Activated T-cell treated with anti-CD3 and anti-CD28 coated beads, Interleukin-2, amount 50 U/mL, for 4 hours (primary cell): ENCODE measurements at regions not wholly inside any gene's neighbourhood (a gene's known extent, or its start where the extent isn't known, plus 50 kb on each side); places are given as distances from the start of the nearest gene placed in this dataset.

Source experiments
- ATAC-seq, 2 donors: fragments of 200-7000 bp; cut with Tn5 transposase; one replicate each; pipeline ENCODE4 v1.10.0; 2021
- DNase-seq: peaks from one replicate; pipeline ENCODE4 v3.0.0-alpha.2; 2020
- H3K27me3 Mint-ChIP-seq: one replicate; pipeline ENCODE4 v1.8.0; 2021; ENCODE audit warnings: low read depth, mixed read lengths
- H3K36me3 Mint-ChIP-seq: one replicate; pipeline ENCODE4 v1.8.0; 2022; ENCODE audit warnings: mixed read lengths; ENCODE audit not compliant: insufficient read depth
- H3K4me1 Mint-ChIP-seq: one replicate; pipeline ENCODE4 v1.8.0; 2021; ENCODE audit warnings: low read depth, mixed read lengths
- H3K4me3 Mint-ChIP-seq: one replicate; pipeline ENCODE4 v1.8.0; 2021; ENCODE audit warnings: mild to moderate bottlenecking, moderate library complexity, mixed read lengths
- H3K9me3 Mint-ChIP-seq: one replicate; pipeline ENCODE4 v1.8.0; 2021; ENCODE audit warnings: mixed read lengths

DNA sequence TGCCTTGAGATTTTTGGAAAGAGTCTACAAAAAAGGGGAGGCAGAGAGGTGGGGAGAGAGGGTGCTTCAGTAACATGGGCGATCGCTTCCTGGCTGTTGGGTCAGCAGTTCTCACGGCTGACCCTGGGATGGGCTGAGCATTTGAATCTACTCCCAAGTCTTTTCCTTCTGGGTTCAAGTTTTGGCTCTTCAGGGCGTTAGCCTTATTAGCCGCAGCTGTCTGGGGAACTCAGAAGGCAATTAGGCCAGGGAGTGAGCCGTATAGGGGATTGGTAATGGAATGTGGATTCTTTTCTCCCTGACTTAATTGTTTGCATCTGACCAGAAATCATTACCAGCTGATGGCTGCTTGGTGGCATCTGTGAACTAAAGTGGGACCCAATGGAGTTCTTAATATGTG is 250.5 kb upstream of the SKOR2 start:
- no peak for DNase-seq
- Mint-ChIP-seq H3K4me1 (no peaks in the 10 kb centered on the region), H3K4me3 (no peak overlapping the region)

DNA sequence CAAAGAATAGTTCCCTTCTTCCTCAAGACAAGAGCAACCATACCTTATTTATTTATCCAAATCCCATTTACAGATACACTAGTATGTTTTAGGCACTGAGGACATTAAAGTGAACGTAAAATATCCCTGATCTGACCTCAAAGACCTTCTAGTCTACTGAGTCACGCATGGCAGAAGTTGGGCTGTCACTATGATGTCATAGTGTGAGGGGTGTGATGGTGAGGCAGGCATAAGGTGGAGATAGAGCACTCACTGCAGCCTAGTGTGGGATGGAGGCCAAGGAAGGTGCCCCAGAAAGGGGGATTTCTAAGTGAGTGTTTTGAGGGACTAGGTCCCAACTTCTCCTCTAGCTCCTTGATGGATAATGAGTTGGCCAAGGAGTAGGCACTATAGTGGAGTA is 249.5 kb upstream of the SKOR2 start:
- DNase-seq: no peak
- Mint-ChIP-seq H3K4me3 (no peak overlapping the region), H3K27me3 (no peaks in the 10 kb centered on the region), H3K9me3 (no peaks in the 10 kb centered on the region), H3K36me3 (no peaks in the 10 kb centered on the region), H3K4me1 (no peaks in the 10 kb centered on the region)
- ATAC-seq: no peak

More for the DNA sequence above, 250.5 kb upstream of the SKOR2 start:
- ATAC-seq: no peak
- H3K36me3 Mint-ChIP-seq: no peaks in the 10 kb centered on the region
- no peaks in the 10 kb centered on the region for H3K9me3 Mint-ChIP-seq
- H3K27me3 Mint-ChIP-seq: no peaks in the 10 kb centered on the region

DNA sequence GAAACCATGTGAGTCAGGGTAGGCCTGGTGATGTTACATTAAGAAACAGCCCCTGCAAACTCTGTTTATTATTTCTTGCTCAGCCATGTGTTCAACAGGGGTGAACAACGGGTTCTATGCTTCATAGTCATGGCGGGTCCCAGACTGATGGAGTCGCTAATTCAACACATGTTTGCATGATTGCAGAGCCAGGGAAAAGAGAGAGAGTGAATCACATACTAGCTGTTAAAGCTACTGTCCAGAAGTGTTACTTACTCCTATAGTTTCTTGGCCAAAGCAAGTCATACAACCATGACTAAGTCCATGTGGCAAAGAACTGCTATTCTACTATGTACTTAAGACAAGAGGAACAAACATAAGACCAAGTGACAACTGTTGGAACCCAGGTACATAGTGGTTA is 241.2 kb upstream of the SKOR2 start:
- Mint-ChIP-seq H3K4me3 (no peak overlapping the region), H3K27me3 (no peaks in the 10 kb centered on the region), H3K9me3 (no peaks in the 10 kb centered on the region), H3K4me1 (no peaks in the 10 kb centered on the region), H3K36me3 (no peaks in the 10 kb centered on the region)
- ATAC-seq (no peak), DNase-seq (no peak)

DNA sequence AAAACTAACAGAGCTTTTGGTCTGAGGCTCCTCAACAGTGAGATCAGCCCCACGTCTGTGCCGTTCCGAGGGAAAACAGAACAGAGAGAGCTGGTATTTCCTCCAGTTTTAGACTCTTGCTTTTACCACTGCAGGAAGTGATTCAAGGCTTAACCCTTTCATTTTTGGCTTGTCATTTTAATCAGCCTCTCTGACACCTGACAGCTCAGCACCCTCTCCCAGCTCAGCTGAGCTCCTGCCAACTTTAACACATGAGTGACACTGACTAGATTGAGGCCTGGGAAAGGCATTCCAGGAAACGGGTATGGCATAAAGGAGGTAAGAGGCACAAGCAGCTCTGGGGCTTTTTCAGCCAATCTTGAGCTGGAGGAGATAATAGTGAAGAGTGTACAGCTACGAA is 239.4 kb upstream of the SKOR2 start:
- no peaks in the 10 kb centered on the region for H3K36me3 Mint-ChIP-seq

DNA sequence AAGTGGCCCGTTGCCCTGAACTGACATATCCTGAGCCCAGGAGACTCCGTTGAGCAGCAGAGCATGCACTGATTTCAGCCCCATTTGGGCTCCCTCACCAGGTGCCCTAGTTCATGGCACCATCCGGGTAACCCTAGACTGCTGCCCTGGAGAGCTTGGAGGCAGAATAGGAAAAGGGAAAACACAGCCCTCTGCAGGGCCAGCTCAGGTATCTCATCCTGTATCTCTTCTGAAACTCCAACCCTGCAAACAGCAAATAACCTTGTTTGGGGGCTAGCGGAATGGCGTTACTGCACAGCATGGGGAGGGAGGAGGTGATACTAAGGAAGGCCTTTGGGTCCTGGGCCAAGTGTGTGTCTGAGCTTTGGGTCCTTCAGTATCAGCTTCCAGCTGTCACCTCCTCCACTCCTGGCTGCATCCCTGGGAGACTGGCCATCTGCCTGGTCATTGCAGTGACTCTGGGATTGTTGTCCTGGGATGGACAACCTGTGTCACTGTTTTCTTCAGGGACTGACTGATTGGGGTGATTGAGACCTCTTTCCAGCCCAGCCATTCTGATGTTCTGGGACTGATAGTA is 233.8 kb upstream of the SKOR2 start:
- H3K4me1 Mint-ChIP-seq: no peaks in the 10 kb centered on the region
- H3K36me3 Mint-ChIP-seq: no peaks in the 10 kb centered on the region
- no peak for ATAC-seq
- DNase-seq: no peak
- no peak overlapping the region for H3K4me3 Mint-ChIP-seq
- H3K27me3 Mint-ChIP-seq: peaks cover 5% of the 10 kb centered on the region
- no peaks in the 10 kb centered on the region for H3K9me3 Mint-ChIP-seq

More for the DNA sequence above, 239.4 kb upstream of the SKOR2 start:
- DNase-seq (no peak), ATAC-seq (no peak)
- H3K9me3 Mint-ChIP-seq: no peaks in the 10 kb centered on the region
- no peaks in the 10 kb centered on the region for H3K27me3 Mint-ChIP-seq
- H3K4me3 Mint-ChIP-seq: no peak overlapping the region
- no peaks in the 10 kb centered on the region for H3K4me1 Mint-ChIP-seq

DNA sequence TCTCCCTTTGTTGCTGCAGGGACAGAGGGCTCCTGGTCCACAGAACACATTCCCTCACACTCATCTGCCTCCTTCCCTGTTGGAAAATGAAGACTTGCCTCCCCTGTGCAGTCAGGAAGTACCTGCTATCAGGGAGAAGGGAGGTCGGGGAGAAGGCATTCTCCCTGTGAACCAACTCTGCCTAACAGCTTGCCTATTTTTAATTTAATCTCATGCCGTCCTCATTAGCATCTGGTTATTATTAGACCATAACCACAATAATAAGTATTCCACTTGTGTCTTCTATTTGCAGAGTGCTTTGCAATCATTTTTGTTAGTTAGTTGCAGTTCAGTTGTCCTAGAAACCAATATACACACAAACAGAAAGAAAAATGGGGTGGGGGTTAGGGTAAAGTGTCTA is 232.6 kb upstream of the SKOR2 start:
- Mint-ChIP-seq H3K9me3 (no peaks in the 10 kb centered on the region), H3K4me3 (no peak overlapping the region), H3K27me3 (peaks cover 5% of the 10 kb centered on the region), H3K4me1 (no peaks in the 10 kb centered on the region), H3K36me3 (no peaks in the 10 kb centered on the region)
- ATAC-seq: no peak
- no peak for DNase-seq

DNA sequence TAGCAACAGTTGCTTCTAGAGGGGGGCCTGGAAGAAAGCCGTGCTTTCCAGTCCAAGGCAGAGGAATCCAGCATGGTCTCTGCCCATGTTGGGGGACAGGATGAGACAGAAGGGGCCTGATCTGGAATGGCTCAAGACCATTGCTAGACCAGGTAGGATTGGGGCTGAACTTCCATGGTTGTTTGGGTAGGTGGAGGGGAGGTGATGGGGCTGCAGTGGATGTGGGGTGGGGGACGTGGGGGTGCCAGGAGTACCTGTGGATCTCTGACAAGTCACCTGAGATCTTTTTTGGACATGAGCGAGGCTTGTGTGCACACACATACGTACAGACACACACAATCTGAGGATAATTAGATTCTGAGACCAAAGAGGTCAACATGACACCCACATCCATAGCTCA is 228.7 kb upstream of the SKOR2 start:
- no peak for ATAC-seq
- H3K27me3 Mint-ChIP-seq: peaks cover 3% of the 10 kb centered on the region

DNA sequence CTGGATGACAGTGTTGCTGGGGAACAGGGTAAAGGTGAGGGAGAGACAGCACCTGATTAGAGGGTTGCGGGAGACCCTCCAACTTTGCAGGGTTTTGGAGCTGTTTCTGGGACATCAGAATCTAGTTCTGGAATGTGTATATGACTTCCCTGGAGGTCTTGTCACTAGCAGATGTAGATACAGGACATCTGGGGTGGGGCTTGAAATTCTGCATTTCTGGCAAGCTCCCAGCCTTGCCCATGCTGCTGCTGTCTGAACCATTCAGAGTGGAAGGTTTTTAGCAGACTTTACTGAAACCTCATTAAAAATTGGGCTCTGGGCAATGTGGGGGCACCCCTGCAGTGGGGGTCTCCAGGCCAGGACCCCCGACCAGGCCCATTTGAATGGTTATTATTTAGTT is 220.3 kb upstream of the SKOR2 start:
- H3K27me3 Mint-ChIP-seq: no peaks in the 10 kb centered on the region
- no peaks in the 10 kb centered on the region for H3K4me1 Mint-ChIP-seq
- H3K36me3 Mint-ChIP-seq: no peaks in the 10 kb centered on the region
- H3K4me3 Mint-ChIP-seq: no peak overlapping the region
- H3K9me3 Mint-ChIP-seq: no peaks in the 10 kb centered on the region
- no peak for DNase-seq
- no peak for ATAC-seq

More for the DNA sequence above, 228.7 kb upstream of the SKOR2 start:
- Mint-ChIP-seq H3K4me3 (no peak overlapping the region), H3K36me3 (no peaks in the 10 kb centered on the region), H3K9me3 (no peaks in the 10 kb centered on the region), H3K4me1 (no peaks in the 10 kb centered on the region)
- DNase-seq: no peak

DNA sequence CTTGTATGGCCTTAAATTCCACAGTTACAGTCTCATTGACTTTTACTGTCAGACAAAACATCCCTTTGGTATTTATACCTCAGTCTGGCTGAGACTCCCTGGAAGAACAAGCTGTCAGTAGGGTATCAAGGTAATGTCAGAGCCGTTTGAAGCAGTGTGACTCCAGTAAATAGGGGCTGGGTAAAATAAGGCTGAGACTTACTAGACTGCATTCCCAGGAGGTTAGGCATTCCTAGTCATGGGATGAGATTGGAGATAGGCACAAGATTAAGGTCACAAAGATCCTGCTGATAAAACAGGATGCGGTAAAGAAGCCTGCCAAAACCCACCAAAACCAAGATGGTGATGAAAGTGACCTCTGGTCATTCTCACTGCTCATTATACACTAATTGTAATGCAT is 219.5 kb upstream of the SKOR2 start:
- H3K27me3 Mint-ChIP-seq: no peaks in the 10 kb centered on the region
- H3K4me1 Mint-ChIP-seq: no peaks in the 10 kb centered on the region
- ATAC-seq (no peak), DNase-seq (no peak)
- H3K4me3 Mint-ChIP-seq: no peak overlapping the region
- H3K9me3 Mint-ChIP-seq: no peaks in the 10 kb centered on the region
- no peaks in the 10 kb centered on the region for H3K36me3 Mint-ChIP-seq

DNA sequence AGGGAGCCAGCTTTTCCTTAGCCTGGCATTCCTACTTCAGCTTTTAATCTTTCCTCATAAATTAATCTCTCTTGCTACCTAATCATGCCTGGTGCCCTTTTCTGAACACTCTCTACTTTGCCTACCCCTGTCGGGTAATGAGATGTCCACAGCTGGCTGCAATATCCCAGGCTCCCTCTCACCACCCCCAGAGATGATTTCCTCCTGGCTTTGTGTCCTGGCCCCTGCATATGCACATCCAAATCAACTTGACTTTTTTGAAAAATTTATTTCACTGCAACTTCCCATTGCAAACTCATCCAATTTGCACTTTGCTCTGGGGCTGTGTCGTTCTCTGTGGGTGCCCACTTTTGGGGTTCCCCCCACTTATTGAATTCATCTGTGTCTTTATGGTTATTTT is 218.1 kb upstream of the SKOR2 start:
- H3K4me1 Mint-ChIP-seq: no peaks in the 10 kb centered on the region

DNA sequence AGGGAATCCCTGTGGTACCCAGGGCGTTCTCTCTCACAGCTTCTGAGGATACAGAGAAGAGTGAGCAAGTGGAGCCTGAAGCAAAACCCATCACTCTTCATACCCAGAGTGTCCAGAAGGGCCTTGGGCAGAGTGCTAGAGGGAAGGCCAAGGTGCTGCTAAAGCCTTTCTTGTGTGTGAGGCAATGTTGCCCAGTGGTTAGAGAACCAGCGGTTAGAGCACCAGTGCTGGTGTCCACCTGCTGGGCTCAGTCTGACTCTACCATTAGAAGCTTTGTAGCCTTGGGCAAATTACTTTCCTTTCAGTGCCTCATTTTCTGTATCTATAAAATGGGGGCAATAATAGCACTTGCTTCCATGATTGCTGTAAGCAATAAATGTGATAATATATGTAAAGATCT is 210.5 kb upstream of the SKOR2 start:
- Mint-ChIP-seq H3K27me3 (no peaks in the 10 kb centered on the region), H3K9me3 (no peaks in the 10 kb centered on the region), H3K4me1 (no peaks in the 10 kb centered on the region), H3K36me3 (no peaks in the 10 kb centered on the region), H3K4me3 (no peak overlapping the region)
- ATAC-seq (no peak), DNase-seq (no peak)

More for the DNA sequence above, 218.1 kb upstream of the SKOR2 start:
- ATAC-seq (no peak), DNase-seq (no peak)
- no peaks in the 10 kb centered on the region for H3K9me3 Mint-ChIP-seq
- no peaks in the 10 kb centered on the region for H3K36me3 Mint-ChIP-seq
- H3K27me3 Mint-ChIP-seq: no peaks in the 10 kb centered on the region
- no peak overlapping the region for H3K4me3 Mint-ChIP-seq

DNA sequence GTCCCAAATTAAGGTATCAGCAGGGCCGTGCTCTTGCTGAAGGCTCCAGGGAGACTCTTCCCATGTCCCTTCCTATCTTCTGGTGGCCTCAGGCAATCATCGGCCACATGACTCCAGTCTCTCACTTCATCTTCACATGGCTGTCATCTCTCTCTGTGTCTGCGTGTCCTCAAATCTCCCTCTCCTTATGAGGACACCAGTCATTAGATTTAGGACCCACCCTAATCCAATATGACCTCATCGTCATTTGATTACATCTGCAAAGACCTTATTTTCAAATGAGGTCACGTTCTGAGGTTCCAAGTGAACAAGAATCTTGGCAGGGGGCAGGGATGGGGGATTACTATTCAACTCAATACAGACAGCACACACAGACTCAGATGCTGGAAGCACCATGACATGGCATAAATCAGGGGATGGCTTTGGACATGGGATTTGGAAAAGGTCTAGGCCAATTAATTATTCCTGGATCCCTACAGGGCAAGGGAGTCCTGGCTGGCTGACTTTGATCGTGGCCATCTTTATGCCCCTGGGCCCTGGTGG is 210.0 kb upstream of the SKOR2 start:
- ATAC-seq (no peak), DNase-seq (no peak)
- H3K4me1 Mint-ChIP-seq: no peaks in the 10 kb centered on the region
- no peaks in the 10 kb centered on the region for H3K27me3 Mint-ChIP-seq
- no peak overlapping the region for H3K4me3 Mint-ChIP-seq
- no peaks in the 10 kb centered on the region for H3K9me3 Mint-ChIP-seq
- H3K36me3 Mint-ChIP-seq: no peaks in the 10 kb centered on the region

DNA sequence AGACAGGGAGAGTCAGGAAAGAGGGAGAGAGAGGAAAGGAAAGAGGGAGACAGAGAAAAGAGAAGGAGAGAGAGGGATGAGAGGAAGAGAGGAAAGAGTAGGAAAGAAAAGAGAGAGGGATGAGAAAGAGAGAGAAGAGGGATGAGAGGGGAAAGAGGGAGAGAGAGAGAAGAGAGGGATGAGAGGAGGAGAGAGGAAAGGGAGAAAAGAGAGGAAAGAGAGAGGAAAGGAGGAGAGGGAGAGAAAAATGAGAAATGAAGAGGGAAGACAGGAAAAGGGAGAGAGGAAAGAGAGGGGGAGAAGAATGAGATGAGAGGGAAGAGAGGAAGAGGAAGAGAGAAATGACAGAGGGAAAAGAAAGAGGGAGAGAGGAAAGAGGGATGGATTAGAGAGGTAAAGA is 207.0 kb upstream of the SKOR2 start:
- Mint-ChIP-seq H3K4me1 (no peaks in the 10 kb centered on the region), H3K36me3 (no peaks in the 10 kb centered on the region), H3K9me3 (no peaks in the 10 kb centered on the region), H3K4me3 (no peak overlapping the region), H3K27me3 (no peaks in the 10 kb centered on the region)
- DNase-seq (no peak), ATAC-seq (no peak)

DNA sequence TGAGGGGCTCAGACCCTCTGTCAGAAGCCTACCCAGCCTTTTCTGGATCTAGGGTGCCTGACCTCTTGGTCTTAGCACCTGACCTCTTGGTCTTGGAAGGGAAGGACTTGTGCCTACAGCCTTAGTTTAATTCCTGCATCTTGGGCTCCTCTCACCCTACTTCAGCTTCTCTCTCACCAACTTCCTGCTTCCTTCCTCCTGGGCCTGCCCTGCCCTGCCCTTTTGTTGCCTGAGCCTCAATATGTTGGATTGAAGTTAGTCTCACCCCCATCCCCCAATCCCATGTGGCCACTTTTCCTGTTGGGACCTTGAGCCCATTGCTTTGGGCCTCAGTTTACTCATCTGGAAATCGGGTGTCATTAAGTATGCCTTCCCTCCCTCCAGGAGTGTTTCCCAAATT is 206.2 kb upstream of the SKOR2 start:
- DNase-seq (no peak), ATAC-seq (no peak)
- Mint-ChIP-seq H3K4me1 (no peaks in the 10 kb centered on the region), H3K27me3 (no peaks in the 10 kb centered on the region), H3K4me3 (no peak overlapping the region), H3K36me3 (no peaks in the 10 kb centered on the region), H3K9me3 (no peaks in the 10 kb centered on the region)

DNA sequence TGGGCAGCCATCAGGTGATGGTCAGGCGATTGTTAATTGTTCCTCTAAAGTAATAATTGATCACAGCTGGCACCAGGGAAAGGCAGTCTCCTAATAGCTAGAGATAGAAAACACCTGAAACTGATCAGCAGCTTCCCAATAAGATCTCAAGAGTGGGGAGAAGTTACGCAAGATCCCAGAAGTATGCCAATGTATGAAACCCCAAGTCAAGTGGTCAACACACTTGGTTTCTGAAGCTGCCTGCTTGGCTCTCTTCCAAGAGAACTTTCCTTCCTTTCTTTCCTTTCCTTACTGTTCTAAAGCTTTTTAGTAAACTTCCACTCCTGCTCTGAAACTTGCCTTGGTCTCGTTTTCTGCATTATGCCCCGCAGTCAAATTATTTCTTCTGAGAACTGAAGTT is 201.6 kb upstream of the SKOR2 start:
- DNase-seq: no peak
- Mint-ChIP-seq H3K9me3 (no peaks in the 10 kb centered on the region), H3K27me3 (no peaks in the 10 kb centered on the region), H3K4me1 (no peaks in the 10 kb centered on the region), H3K36me3 (no peaks in the 10 kb centered on the region), H3K4me3 (no peak overlapping the region)
- ATAC-seq: no peak

DNA sequence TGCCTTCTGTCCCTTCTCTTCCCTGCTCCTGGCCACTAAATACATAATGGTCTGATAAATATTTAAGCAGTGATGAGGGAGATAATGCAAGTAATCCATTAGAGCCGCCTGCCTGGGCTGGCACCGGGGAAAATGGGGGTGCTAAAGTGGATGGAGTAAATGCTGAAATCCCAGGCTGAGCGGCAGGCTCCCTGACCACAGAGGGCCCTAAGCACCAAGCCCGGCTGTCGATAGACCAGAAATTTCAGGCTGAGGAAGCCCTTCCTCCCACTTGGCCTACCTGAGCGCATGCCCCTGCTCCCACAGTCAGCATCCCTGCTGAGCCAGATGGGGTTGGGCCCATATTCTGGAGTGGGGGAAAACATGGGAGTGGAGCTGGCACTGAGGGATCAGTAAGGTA is 197.5 kb upstream of the SKOR2 start:
- H3K36me3 Mint-ChIP-seq: no peaks in the 10 kb centered on the region
- ATAC-seq (no peak), DNase-seq (no peak)
- no peak overlapping the region for H3K4me3 Mint-ChIP-seq
- peaks cover 9% of the 10 kb centered on the region for H3K9me3 Mint-ChIP-seq
- peaks cover 5% of the 10 kb centered on the region for H3K27me3 Mint-ChIP-seq
- no peaks in the 10 kb centered on the region for H3K4me1 Mint-ChIP-seq
